K562 (cell line): ENCODE measurements at regions not wholly inside any gene's neighbourhood (a gene's known extent, or its start where the extent isn't known, plus 50 kb on each side); places are given as distances from the start of the nearest gene placed in this dataset.

Source experiments
- ATAC-seq: fragments of 200-7000 bp; cut with Tn5 transposase; 3 replicates; pipeline ENCODE4 v1.9.1; 2020; ENCODE audit warnings: moderate library complexity
- BruUV-seq: library from RNA; stranded (reverse); fragments of 400-500 nt; replicated peaks from 2 replicates; lab custom pipeline; 2021; lab: Mats Ljungman, UMichigan
- CTCF ChIA-PET: fragments of 300-600 bp; formaldehyde crosslinking; extraction: SDS; loops from one replicate; lab custom pipeline; 2021; ENCODE audit warnings: low intra/inter-chr PET ratio; lab: Yijun Ruan, JAX
- POLR2A ChIA-PET: fragments of 300-600, 350-650 bp; sonication (Branson Sonifier 250); formaldehyde crosslinking; extraction: SDS; loops from one replicate; lab custom pipeline; 2021; ENCODE audit warnings: antibody characterized with exemption, inconsistent platforms; lab: Yijun Ruan, JAX
- DNase-seq, 4 experiments: peaks; one replicate each; pipeline versions ENCODE4 v3.0.0 to v3.0.0-alpha.2; 2011 to 2018; ENCODE audit warnings: low spot score in 3 of 4, mixed read lengths in 3 of 4; ENCODE audit errors: extremely low read depth in 1 of 4
- FAIRE-seq: peaks from 2 replicates; lab custom pipeline; 2011; peaks lifted over from hg19 to GRCh38; lab: Jason Lieb, UNC
- H2AFZ ChIP-seq: 2 replicates; pipeline ENCODE4 v1.6.0; 2011; ENCODE audit warnings: low read depth, low read length, control low read depth, inconsistent platforms
- H3K27ac ChIP-seq: fragments of 200-600 bp; 3 replicates; pipeline ENCODE4 v1.8.0; 2011; ENCODE audit warnings: low read depth, mild to moderate bottlenecking, control low read depth, inconsistent platforms, low read length, moderate library complexity, mixed read lengths; ENCODE audit errors: extremely low read depth
- H3K27me3 ChIP-seq, 2 experiments: fragments of 300-600 bp in 1 of 2; 2 replicates in 1 of 2; 3 replicates in 1 of 2; pipeline versions ENCODE4 v1.6.0 to v1.8.0; 2011; ENCODE audit warnings: inconsistent platforms in 2 of 2, low read length in 2 of 2, mild to moderate bottlenecking in 1 of 2, mixed read lengths in 1 of 2, moderate library complexity in 1 of 2; ENCODE audit not compliant: control insufficient read depth in 2 of 2, insufficient read depth in 2 of 2
- H3K36me3 ChIP-seq: fragments of 300-600 bp; 3 replicates; pipeline ENCODE4 v1.8.0; 2011; ENCODE audit warnings: mild to moderate bottlenecking, low read length, inconsistent platforms; ENCODE audit not compliant: control insufficient read depth, insufficient read depth
- H3K4me1 ChIP-seq, 2 experiments: fragments of 200-600 bp in 1 of 2; replicated peaks in 1 of 2; 2 replicates in 1 of 2; 3 replicates in 1 of 2; pipeline versions ENCODE4 v1.5.1 to v1.8.0; 2011; ENCODE audit warnings: inconsistent platforms in 2 of 2, low read length in 2 of 2, mild to moderate bottlenecking in 1 of 2, mixed read lengths in 1 of 2, moderate library complexity in 1 of 2; ENCODE audit not compliant: control insufficient read depth in 2 of 2, insufficient read depth in 2 of 2
- H3K4me2 ChIP-seq: 2 replicates; pipeline ENCODE4 v1.6.1; 2011; ENCODE audit warnings: low read length, control low read depth, inconsistent platforms, mixed read lengths; ENCODE audit not compliant: insufficient read depth
- H3K4me3 ChIP-seq: fragments of 200-600 bp; sonication (generic), shearing (Covaris generic); 2 replicates; pipeline ENCODE4 v1.5.1; 2016; ENCODE audit warnings: control low read depth, inconsistent platforms
- H3K79me2 ChIP-seq: fragments of 200-600 bp; 3 replicates; pipeline ENCODE4 v1.8.0; 2011; ENCODE audit warnings: low read length, inconsistent platforms; ENCODE audit not compliant: control insufficient read depth, insufficient read depth
- H3K9ac ChIP-seq, 2 experiments: 2 replicates each; pipeline versions ENCODE4 v1.6.0 to v1.6.1; 2011; ENCODE audit warnings: low read depth in 2 of 2, low read length in 2 of 2, control low read depth in 1 of 2, inconsistent platforms in 1 of 2, mild to moderate bottlenecking in 1 of 2, mixed read lengths in 1 of 2; ENCODE audit not compliant: insufficient read depth in 1 of 2
- H3K9me1 ChIP-seq: one replicate; pipeline ENCODE4 v1.6.0; 2011; ENCODE audit warnings: inconsistent platforms, mild to moderate bottlenecking, low read length, moderate library complexity; ENCODE audit not compliant: control insufficient read depth, insufficient read depth
- H3K9me3 ChIP-seq: replicated peaks from 2 replicates; pipeline ENCODE4 v1.5.1; 2011; ENCODE audit warnings: low read depth, low read length, inconsistent platforms; ENCODE audit not compliant: control insufficient read depth, insufficient read depth
- H4K20me1 ChIP-seq: replicated peaks from 2 replicates; pipeline ENCODE4 v1.6.1; 2011; ENCODE audit warnings: low read length, inconsistent platforms, mixed read lengths; ENCODE audit not compliant: control insufficient read depth, insufficient read depth
- BRD9 ChIP-seq: fragments of 450-650 bp; IDR thresholded peaks from 2 replicates; pipeline ENCODE4 v1.6.1; 2018; ENCODE audit warnings: low read depth; ENCODE audit not compliant: partially characterized antibody
- CTBP1 ChIP-seq: fragments of 450-650 bp; IDR thresholded peaks from 2 replicates; pipeline ENCODE4 v1.6.1; 2016; ENCODE audit warnings: borderline replicate concordance
- DDX20 ChIP-seq: fragments of 450-650 bp; IDR thresholded peaks from 2 replicates; pipeline ENCODE4 v1.6.1; 2016; ENCODE audit warnings: missing genetic modification characterization, low read depth, mild to moderate bottlenecking, missing compliant biosample characterization, moderate library complexity
- GATAD2B ChIP-seq: fragments of 450-650 bp; IDR thresholded peaks from 2 replicates; pipeline ENCODE4 v1.6.1; 2017; ENCODE audit warnings: mild to moderate bottlenecking, borderline replicate concordance
- LEF1 ChIP-seq: fragments of 450-650 bp; IDR thresholded peaks from 2 replicates; pipeline ENCODE4 v1.6.1; 2016; ENCODE audit warnings: mild to moderate bottlenecking
- MCM7 ChIP-seq, 2 experiments: fragments of 450-650 bp; IDR thresholded peaks; 2 replicates each; pipeline ENCODE4 v1.6.1; 2016 to 2018
- NR2C2 ChIP-seq, 2 experiments: fragments of 200-800 bp in 1 of 2; sonication (Bioruptor generic) in 1 of 2; sonication (generic) in 1 of 2; formaldehyde crosslinking in 1 of 2; IDR thresholded peaks; 2 replicates each; pipeline versions ENCODE4 v1.6.1 to v1.8.0; 2016 to 2022; ENCODE audit warnings: mild to moderate bottlenecking in 1 of 2, missing compliant biosample characterization in 1 of 2, missing genetic modification characterization in 1 of 2, missing genetic modification reagents in 1 of 2
- SNRNP70 ChIP-seq: fragments of 200-400 bp; formaldehyde crosslinking; optimal IDR thresholded peaks from 2 replicates; pipeline ENCODE3; 2017; ENCODE audit warnings: low read depth, low read length
- SRSF3 ChIP-seq: fragments of 200-400 bp; formaldehyde crosslinking; IDR thresholded peaks from 2 replicates; pipeline ENCODE4 v1.6.1; 2016; ENCODE audit warnings: mild to moderate bottlenecking, low read length, moderate library complexity; ENCODE audit not compliant: insufficient read depth
- ZNF41 ChIP-seq: fragments of 250-450 bp; sonication (Bioruptor Pico); conservative IDR thresholded peaks from 2 replicates; pipeline ENCODE4 v1.4.0; 2020; ENCODE audit warnings: mild to moderate bottlenecking
- WGBS: fragments of 100-300 bp; shearing (Covaris generic); methylation state at CpG from one replicate; pipeline ENCODE4 v1.1.6; 2016; ENCODE audit warnings: low coverage, mixed read lengths; ENCODE audit not compliant: insufficient coverage; ENCODE audit errors: missing lambda C conversion rate; 5-methylcytosine and 5-hydroxymethylcytosine counted together
- in situ Hi-C: fragments of 300-500 bp; cut with MboI; formaldehyde crosslinking; loops from 4 replicates; pipeline ENCODE4 v1.15.0; 2018; ENCODE audit warnings: inconsistent platforms, mixed read lengths
- intact Hi-C: fragments of 100-400 bp; cut with micrococcal nuclease; formaldehyde crosslinking; loops from 2 replicates; pipeline ENCODE4 v1.14.2; 2022
- TF ChIP-seq, protein P1 (sequence below): fragments of 450-650 bp; formaldehyde crosslinking; IDR thresholded peaks from 2 replicates; pipeline ENCODE4 v1.4.0; 2022; ENCODE audit warnings: mild to moderate bottlenecking, moderate library complexity
- TF ChIP-seq, protein P2 (sequence below): fragments of 250-450 bp; sonication (Bioruptor Pico); IDR thresholded peaks from 2 replicates; pipeline ENCODE4 v1.8.0; 2021; ENCODE audit warnings: moderate library complexity, mild to moderate bottlenecking, inconsistent platforms
- TF ChIP-seq, protein P3 (sequence below): fragments of 250-450 bp; sonication (Bioruptor Pico); IDR thresholded peaks from 2 replicates; pipeline ENCODE4 v1.6.1; 2021; ENCODE audit warnings: mild to moderate bottlenecking
- TF ChIP-seq, protein P4 (sequence below): fragments of 250-450 bp; sonication (Bioruptor Pico); IDR thresholded peaks from 2 replicates; pipeline ENCODE4 v1.5.0; 2021
- TF ChIP-seq, protein P5 (sequence below): fragments of 450-650 bp; formaldehyde crosslinking; IDR thresholded peaks from 2 replicates; pipeline ENCODE4 v1.4.0; 2022; ENCODE audit warnings: missing genetic modification characterization
- TF ChIP-seq, protein P6 (sequence below): sonication (generic); formaldehyde crosslinking; IDR thresholded peaks from 2 replicates; pipeline ENCODE4 v1.8.1; 2023; ENCODE audit warnings: mild to moderate bottlenecking, missing genetic modification reagents

DNA sequence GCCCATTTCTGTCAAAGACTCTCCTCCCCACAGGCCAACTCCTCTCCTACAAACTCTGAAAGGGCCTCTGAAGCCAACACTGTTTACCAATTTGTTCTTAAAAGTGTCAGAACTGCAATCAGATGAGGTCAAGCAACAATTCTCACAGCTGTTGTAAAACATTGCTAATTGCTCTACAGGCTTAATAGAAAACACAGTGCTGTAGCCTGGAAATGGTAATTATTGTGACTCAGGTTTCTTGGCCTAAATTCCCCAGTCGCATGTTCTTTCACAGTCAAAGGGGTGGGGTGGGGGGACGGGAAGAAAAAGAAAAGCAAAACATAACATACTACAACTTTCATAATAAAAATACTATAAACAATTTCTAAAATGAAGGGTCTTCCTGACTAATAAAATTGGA lies 343.2 kb downstream of the DMAC1 start:
- H3K27me3 ChIP-seq: no peaks in the 10 kb centered on the region
- H3K4me1 ChIP-seq: no peaks in the 10 kb centered on the region
- H3K9ac ChIP-seq: no peak overlapping the region
- H3K27ac ChIP-seq: no peak overlapping the region
- no peak overlapping the region for H2AFZ ChIP-seq
- H3K36me3 ChIP-seq: no peaks in the 10 kb centered on the region
- H4K20me1 ChIP-seq: no peaks in the 10 kb centered on the region
- no peak overlapping the region for H3K4me3 ChIP-seq
- TF ChIP-seq, protein P1, sequence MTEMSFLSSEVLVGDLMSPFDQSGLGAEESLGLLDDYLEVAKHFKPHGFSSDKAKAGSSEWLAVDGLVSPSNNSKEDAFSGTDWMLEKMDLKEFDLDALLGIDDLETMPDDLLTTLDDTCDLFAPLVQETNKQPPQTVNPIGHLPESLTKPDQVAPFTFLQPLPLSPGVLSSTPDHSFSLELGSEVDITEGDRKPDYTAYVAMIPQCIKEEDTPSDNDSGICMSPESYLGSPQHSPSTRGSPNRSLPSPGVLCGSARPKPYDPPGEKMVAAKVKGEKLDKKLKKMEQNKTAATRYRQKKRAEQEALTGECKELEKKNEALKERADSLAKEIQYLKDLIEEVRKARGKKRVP (CRISPR knock-in tag): no peak
- TF ChIP-seq DDX20: no peak
- TF ChIP-seq, protein P2, sequence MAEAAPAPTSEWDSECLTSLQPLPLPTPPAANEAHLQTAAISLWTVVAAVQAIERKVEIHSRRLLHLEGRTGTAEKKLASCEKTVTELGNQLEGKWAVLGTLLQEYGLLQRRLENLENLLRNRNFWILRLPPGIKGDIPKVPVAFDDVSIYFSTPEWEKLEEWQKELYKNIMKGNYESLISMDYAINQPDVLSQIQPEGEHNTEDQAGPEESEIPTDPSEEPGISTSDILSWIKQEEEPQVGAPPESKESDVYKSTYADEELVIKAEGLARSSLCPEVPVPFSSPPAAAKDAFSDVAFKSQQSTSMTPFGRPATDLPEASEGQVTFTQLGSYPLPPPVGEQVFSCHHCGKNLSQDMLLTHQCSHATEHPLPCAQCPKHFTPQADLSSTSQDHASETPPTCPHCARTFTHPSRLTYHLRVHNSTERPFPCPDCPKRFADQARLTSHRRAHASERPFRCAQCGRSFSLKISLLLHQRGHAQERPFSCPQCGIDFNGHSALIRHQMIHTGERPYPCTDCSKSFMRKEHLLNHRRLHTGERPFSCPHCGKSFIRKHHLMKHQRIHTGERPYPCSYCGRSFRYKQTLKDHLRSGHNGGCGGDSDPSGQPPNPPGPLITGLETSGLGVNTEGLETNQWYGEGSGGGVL (CRISPR knock-in tag): no peak
- no peak for TF ChIP-seq ZNF41 (CRISPR knock-in tag)
- no peak for TF ChIP-seq MCM7 (IDR thresholded peaks at IDR 0.05)
- TF ChIP-seq GATAD2B: no peak
- no peak for TF ChIP-seq LEF1
- no peak for TF ChIP-seq SRSF3
- TF ChIP-seq NR2C2 (CRISPR knock-in tag; IDR thresholded peaks at IDR 0.05): no peak
- no peak for TF ChIP-seq NR2C2 (tag; IDR thresholded peaks at IDR 0.05)
- TF ChIP-seq, protein P3, sequence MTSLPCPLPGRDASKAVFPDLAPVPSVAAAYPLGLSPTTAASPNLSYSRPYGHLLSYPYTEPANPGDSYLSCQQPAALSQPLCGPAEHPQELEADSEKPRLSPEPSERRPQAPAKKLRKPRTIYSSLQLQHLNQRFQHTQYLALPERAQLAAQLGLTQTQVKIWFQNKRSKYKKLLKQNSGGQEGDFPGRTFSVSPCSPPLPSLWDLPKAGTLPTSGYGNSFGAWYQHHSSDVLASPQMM (CRISPR knock-in tag): no peak
- no peak for TF ChIP-seq CTBP1
- no peak for TF ChIP-seq SNRNP70
- no peak for TF ChIP-seq BRD9
- TF ChIP-seq, protein P4, sequence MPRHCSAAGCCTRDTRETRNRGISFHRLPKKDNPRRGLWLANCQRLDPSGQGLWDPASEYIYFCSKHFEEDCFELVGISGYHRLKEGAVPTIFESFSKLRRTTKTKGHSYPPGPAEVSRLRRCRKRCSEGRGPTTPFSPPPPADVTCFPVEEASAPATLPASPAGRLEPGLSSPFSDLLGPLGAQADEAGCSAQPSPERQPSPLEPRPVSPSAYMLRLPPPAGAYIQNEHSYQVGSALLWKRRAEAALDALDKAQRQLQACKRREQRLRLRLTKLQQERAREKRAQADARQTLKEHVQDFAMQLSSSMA: no peak
- TF ChIP-seq, protein P5, sequence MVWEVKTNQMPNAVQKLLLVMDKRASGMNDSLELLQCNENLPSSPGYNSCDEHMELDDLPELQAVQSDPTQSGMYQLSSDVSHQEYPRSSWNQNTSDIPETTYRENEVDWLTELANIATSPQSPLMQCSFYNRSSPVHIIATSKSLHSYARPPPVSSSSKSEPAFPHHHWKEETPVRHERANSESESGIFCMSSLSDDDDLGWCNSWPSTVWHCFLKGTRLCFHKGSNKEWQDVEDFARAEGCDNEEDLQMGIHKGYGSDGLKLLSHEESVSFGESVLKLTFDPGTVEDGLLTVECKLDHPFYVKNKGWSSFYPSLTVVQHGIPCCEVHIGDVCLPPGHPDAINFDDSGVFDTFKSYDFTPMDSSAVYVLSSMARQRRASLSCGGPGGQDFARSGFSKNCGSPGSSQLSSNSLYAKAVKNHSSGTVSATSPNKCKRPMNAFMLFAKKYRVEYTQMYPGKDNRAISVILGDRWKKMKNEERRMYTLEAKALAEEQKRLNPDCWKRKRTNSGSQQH (CRISPR knock-in tag): no peak
- TF ChIP-seq, protein P6, sequence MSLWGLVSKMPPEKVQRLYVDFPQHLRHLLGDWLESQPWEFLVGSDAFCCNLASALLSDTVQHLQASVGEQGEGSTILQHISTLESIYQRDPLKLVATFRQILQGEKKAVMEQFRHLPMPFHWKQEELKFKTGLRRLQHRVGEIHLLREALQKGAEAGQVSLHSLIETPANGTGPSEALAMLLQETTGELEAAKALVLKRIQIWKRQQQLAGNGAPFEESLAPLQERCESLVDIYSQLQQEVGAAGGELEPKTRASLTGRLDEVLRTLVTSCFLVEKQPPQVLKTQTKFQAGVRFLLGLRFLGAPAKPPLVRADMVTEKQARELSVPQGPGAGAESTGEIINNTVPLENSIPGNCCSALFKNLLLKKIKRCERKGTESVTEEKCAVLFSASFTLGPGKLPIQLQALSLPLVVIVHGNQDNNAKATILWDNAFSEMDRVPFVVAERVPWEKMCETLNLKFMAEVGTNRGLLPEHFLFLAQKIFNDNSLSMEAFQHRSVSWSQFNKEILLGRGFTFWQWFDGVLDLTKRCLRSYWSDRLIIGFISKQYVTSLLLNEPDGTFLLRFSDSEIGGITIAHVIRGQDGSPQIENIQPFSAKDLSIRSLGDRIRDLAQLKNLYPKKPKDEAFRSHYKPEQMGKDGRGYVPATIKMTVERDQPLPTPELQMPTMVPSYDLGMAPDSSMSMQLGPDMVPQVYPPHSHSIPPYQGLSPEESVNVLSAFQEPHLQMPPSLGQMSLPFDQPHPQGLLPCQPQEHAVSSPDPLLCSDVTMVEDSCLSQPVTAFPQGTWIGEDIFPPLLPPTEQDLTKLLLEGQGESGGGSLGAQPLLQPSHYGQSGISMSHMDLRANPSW: no peak
- WGBS: 0% methylated on average over 2 of the region's 2 CpGs
- in situ Hi-C loops (no loop called here), intact Hi-C loops (no loop called here)
- ATAC-seq (no peak), DNase-seq (no peak), FAIRE-seq (no peak)
- CTCF ChIA-PET: no interaction called here
- POLR2A ChIA-PET: no interaction called here
- no peaks in the 10 kb centered on the region for H3K9me1 ChIP-seq
- no peak overlapping the region for H3K4me2 ChIP-seq
- no peaks in the 10 kb centered on the region for H3K9me3 ChIP-seq
- BruUV-seq: no TSS peak
- H3K79me2 ChIP-seq: no peaks in the 10 kb centered on the region
